ENCODE measurements at regions not wholly inside any gene's neighbourhood (a gene's known extent, or its start where the extent isn't known, plus 50 kb on each side); places are given as distances from the start of the nearest gene placed in this dataset.

DNA sequence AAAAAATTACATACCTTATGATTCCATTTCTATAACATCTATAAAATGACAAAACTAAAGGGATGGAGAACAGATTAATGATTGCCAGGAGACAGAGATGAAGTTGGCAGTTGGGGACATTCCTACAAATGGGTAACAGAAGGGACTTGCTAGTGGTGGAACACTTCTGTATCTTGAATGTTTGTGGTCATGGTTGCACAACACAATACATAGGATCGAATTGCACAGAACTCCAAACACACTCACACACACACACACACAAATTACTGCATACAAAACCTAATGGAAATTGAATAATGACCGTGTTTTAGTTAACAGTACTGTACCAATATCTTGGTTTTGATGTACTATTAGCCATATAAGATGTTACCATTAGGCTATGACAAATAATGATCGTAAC, 330.7 kb upstream of the POU5F2 start:
- TF ChIP-seq, protein P1, sequence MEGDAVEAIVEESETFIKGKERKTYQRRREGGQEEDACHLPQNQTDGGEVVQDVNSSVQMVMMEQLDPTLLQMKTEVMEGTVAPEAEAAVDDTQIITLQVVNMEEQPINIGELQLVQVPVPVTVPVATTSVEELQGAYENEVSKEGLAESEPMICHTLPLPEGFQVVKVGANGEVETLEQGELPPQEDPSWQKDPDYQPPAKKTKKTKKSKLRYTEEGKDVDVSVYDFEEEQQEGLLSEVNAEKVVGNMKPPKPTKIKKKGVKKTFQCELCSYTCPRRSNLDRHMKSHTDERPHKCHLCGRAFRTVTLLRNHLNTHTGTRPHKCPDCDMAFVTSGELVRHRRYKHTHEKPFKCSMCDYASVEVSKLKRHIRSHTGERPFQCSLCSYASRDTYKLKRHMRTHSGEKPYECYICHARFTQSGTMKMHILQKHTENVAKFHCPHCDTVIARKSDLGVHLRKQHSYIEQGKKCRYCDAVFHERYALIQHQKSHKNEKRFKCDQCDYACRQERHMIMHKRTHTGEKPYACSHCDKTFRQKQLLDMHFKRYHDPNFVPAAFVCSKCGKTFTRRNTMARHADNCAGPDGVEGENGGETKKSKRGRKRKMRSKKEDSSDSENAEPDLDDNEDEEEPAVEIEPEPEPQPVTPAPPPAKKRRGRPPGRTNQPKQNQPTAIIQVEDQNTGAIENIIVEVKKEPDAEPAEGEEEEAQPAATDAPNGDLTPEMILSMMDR (optimal IDR thresholded peaks at IDR 0.05 in 1 of 3, IDR thresholded peaks at IDR 0.05 in 1 of 3, conservative IDR thresholded peaks at IDR 0.05 in 1 of 3; ENCODE audit: extremely low read depth in 1 of 3, insufficient read depth in 2 of 3, low read length in 3 of 3), result no peak
- TF ChIP-seq EZH2 (IDR thresholded peaks at IDR 0.05; ENCODE audit: low read length), result no peak

All from keratinocyte (primary cell).